Activated T-cell treated with anti-CD3 and anti-CD28 coated beads, Interleukin-2, amount 50 U/mL, for 72 hours (primary cell): ENCODE measurements at regions not wholly inside any gene's neighbourhood (a gene's known extent, or its start where the extent isn't known, plus 50 kb on each side); places are given as distances from the start of the nearest gene placed in this dataset.
"Not testable (repeated sequence)": the region's sequence is repeated elsewhere in the genome, so short reads cannot be mapped to it uniquely, and the experiment has no call there.

Source experiments
- ATAC-seq, 2 donors: fragments of 150-1000 bp; cut with Tn5 transposase; replicated peaks in 1 of 2; 2 replicates each; pipeline ENCODE4 v1.10.0; 2021; ENCODE audit warnings: moderate library complexity in 2 of 2, mild to moderate bottlenecking in 1 of 2
- DNase-seq, 2 donors: peaks; one replicate each; pipeline ENCODE4 v3.0.0; 2021 to 2022; ENCODE audit warnings: mixed read lengths in 1 of 2
- H3K27ac Mint-ChIP-seq: one replicate; pipeline ENCODE4 v1.8.0; 2022; ENCODE audit warnings: mild to moderate bottlenecking, moderate library complexity, mixed read lengths
- H3K27me3 Mint-ChIP-seq: one replicate; pipeline ENCODE4 v1.8.0; 2022; ENCODE audit warnings: low read depth, mixed read lengths
- H3K36me3 Mint-ChIP-seq, 2 donors: one replicate each; pipeline ENCODE4 v1.8.0; 2022; ENCODE audit warnings: mixed read lengths in 2 of 2, mild to moderate bottlenecking in 1 of 2; ENCODE audit not compliant: insufficient read depth in 2 of 2
- H3K4me1 Mint-ChIP-seq: one replicate; pipeline ENCODE4 v1.8.0; 2022; ENCODE audit warnings: low read depth, mixed read lengths
- H3K4me3 Mint-ChIP-seq, 2 donors: one replicate each; pipeline ENCODE4 v1.8.0; 2022; ENCODE audit warnings: mild to moderate bottlenecking in 2 of 2, mixed read lengths in 2 of 2, moderate library complexity in 2 of 2
- H3K9me3 Mint-ChIP-seq, 2 donors: one replicate each; pipeline ENCODE4 v1.8.0; 2022; ENCODE audit warnings: mixed read lengths in 2 of 2

GRCh38 chr14:49105956-49106355, 480.2 kb downstream of the RPS29 start:
- Mint-ChIP-seq H3K27me3 (no peaks in the 10 kb centered on the region), H3K9me3 (peaks cover 1 to 2% of the 10 kb centered on the region in 2 donors), H3K27ac (no peak overlapping the region), H3K36me3 (no peaks in the 10 kb centered on the region), H3K4me1 (no peaks in the 10 kb centered on the region), H3K4me3 (no peak overlapping the region)
- ATAC-seq (no peak), DNase-seq (no peak)

- no peak for ATAC-seq
- Mint-ChIP-seq H3K4me3 (no peak overlapping the region), H3K27me3 (no peaks in the 10 kb centered on the region), H3K36me3 (no peaks in the 10 kb centered on the region), H3K9me3 (peaks cover 1 to 2% of the 10 kb centered on the region in 2 donors), H3K4me1 (no peaks in the 10 kb centered on the region), H3K27ac (no peak overlapping the region)
- no peak for DNase-seq
Measured at GRCh38 chr14:49105512-49105911, 480.7 kb downstream of the RPS29 start.

GRCh38 chr14:49092345-49092744, 493.8 kb downstream of the RPS29 start:
- no peak overlapping the region for H3K4me3 Mint-ChIP-seq
- DNase-seq (no peak), ATAC-seq (no peak)
- H3K4me1 Mint-ChIP-seq: no peaks in the 10 kb centered on the region
- H3K27ac Mint-ChIP-seq: no peak overlapping the region
- no peaks in the 10 kb centered on the region for H3K36me3 Mint-ChIP-seq
- H3K9me3 Mint-ChIP-seq: no peaks in the 10 kb centered on the region
- no peaks in the 10 kb centered on the region for H3K27me3 Mint-ChIP-seq

GRCh38 chr14:49089107-49089506, 497.1 kb downstream of the RPS29 start:
- Mint-ChIP-seq H3K9me3 (no peaks in the 10 kb centered on the region), H3K27me3 (no peaks in the 10 kb centered on the region), H3K4me1 (no peaks in the 10 kb centered on the region), H3K36me3 (no peaks in the 10 kb centered on the region), H3K27ac (no peak overlapping the region), H3K4me3 (no peak overlapping the region)
- DNase-seq: no peak
- ATAC-seq: no peak

- H3K4me1 Mint-ChIP-seq, H3K27ac Mint-ChIP-seq, H3K4me3 Mint-ChIP-seq, H3K27me3 Mint-ChIP-seq, H3K9me3 Mint-ChIP-seq, H3K36me3 Mint-ChIP-seq, DNase-seq, ATAC-seq: not testable (repeated sequence)
Measured at GRCh38 chr14:49073292-49073691, 512.9 kb downstream of the RPS29 start.

DNA sequence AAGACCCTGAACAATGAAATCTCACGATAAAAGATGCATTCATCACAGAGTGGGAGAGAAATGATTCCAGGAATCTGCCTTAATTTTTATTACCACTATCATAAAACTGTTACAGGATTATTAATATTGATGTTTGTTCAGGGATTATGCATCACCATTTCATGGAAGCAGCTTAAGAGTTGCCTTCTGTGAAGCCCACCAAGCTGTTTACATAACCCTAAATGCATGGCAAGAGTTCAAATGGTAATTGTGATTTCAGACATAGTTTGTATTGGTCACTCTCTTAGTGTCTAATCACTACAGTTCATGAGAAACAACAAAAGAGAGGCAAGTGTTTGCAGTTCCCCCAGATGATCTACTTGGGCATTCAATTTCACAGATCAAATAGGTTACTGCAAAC, 527.7 kb downstream of the RPS29 start:
- H3K27me3 Mint-ChIP-seq: no peaks in the 10 kb centered on the region
- ATAC-seq (no peak), DNase-seq (no peak)
- no peak overlapping the region for H3K4me3 Mint-ChIP-seq
- H3K4me1 Mint-ChIP-seq: no peaks in the 10 kb centered on the region
- no peaks in the 10 kb centered on the region for H3K36me3 Mint-ChIP-seq
- H3K9me3 Mint-ChIP-seq: peaks cover 1 to 2% of the 10 kb centered on the region in 2 donors
- no peak overlapping the region for H3K27ac Mint-ChIP-seq

- ATAC-seq (no peak), DNase-seq (no peak)
- Mint-ChIP-seq H3K27ac (no peak overlapping the region), H3K4me1 (no peaks in the 10 kb centered on the region), H3K36me3 (no peaks in the 10 kb centered on the region), H3K27me3 (no peaks in the 10 kb centered on the region), H3K4me3 (no peak overlapping the region), H3K9me3 (peaks cover 1 to 2% of the 10 kb centered on the region in 2 donors)
Measured at GRCh38 chr14:49057838-49058510, 528.2 kb downstream of the RPS29 start.

DNA sequence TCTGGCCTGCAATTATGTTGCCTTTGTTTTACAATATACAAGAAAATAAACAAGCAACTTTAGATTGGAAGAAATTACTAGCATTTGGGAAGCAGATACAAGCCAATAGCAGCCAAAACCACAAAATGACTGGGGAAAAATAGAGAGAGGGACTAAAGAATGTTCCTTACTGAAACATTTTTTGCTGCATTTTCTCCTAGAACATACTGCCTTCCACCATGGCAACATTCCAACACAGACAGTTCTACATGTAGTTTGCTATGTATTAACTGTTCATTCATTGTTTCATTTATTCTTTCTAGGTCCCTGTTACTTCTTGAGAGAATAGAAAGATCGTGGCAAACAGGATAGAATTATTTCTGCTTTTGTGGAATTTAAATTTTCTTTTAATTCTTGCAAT, 530.2 kb downstream of the RPS29 start:
- Mint-ChIP-seq H3K27ac (no peak overlapping the region), H3K36me3 (no peaks in the 10 kb centered on the region), H3K4me1 (no peaks in the 10 kb centered on the region), H3K4me3 (no peak overlapping the region), H3K27me3 (no peaks in the 10 kb centered on the region), H3K9me3 (no peaks in the 10 kb centered on the region)
- no peak for ATAC-seq
- DNase-seq: no peak

- no peak for DNase-seq
- no peaks in the 10 kb centered on the region for H3K36me3 Mint-ChIP-seq
- H3K4me3 Mint-ChIP-seq: no peak overlapping the region
Measured at GRCh38 chr14:49052521-49052920, 533.7 kb downstream of the RPS29 start.

DNA sequence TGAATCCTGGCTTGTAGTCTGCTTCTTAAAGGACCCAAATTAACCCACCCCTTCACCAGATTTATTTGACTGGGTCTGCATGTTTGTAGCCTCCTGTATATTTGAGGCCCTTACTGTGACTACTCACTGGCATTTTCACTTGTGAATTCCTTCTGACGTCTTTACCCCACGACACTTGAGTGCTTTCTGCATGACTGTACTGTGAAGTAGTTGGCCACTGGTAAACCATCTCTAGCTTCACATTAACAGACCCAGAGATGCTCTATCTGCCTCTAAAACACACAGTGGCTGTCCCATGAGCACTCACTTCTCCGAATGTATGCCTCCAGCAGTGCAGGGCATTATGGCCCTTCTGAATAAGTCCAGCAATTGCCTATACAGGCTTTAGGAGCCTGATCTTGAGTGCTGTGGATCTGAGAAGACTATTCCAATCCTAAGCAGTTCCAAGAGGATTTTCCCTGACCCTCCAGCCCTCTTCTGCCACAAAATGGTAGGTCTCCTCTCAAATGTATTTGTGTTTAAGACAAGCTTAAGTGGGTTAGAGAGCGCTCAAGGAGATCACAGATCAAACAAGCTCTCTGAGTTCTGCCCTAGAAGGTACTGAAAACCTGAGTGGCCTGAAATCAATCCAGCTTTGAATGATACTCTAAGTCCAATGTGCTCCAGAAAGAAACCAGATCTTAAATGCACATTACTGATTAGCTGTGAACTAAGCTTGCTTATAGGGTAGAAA, 534.7 kb downstream of the RPS29 start:
- Mint-ChIP-seq H3K4me3 (no peak overlapping the region), H3K9me3 (peaks cover 0 to 2% of the 10 kb centered on the region in 2 donors), H3K27ac (no peak overlapping the region), H3K4me1 (no peaks in the 10 kb centered on the region), H3K36me3 (no peaks in the 10 kb centered on the region), H3K27me3 (no peaks in the 10 kb centered on the region)
- ATAC-seq (no peak), DNase-seq (no peak)

More at GRCh38 chr14:49052521-49052920, 533.7 kb downstream of the RPS29 start:
- Mint-ChIP-seq H3K9me3 (peaks cover 0 to 2% of the 10 kb centered on the region in 2 donors), H3K4me1 (no peaks in the 10 kb centered on the region), H3K27me3 (no peaks in the 10 kb centered on the region), H3K27ac (no peak overlapping the region)
- ATAC-seq: no peak

- H3K27ac Mint-ChIP-seq: no peak overlapping the region
- no peak for ATAC-seq
- no peak overlapping the region for H3K4me3 Mint-ChIP-seq
- no peaks in the 10 kb centered on the region for H3K36me3 Mint-ChIP-seq
- no peaks in the 10 kb centered on the region for H3K4me1 Mint-ChIP-seq
- no peak for DNase-seq
- H3K9me3 Mint-ChIP-seq: peaks cover 0 to 2% of the 10 kb centered on the region in 2 donors
- no peaks in the 10 kb centered on the region for H3K27me3 Mint-ChIP-seq
Measured at GRCh38 chr14:49050822-49051221, 535.4 kb downstream of the RPS29 start.

- Mint-ChIP-seq H3K4me3 (no peak overlapping the region), H3K27ac (no peak overlapping the region), H3K9me3 (peaks cover 0 to 2% of the 10 kb centered on the region in 2 donors), H3K27me3 (no peaks in the 10 kb centered on the region), H3K36me3 (no peaks in the 10 kb centered on the region), H3K4me1 (no peaks in the 10 kb centered on the region)
- DNase-seq (no peak), ATAC-seq (no peak)
Measured at GRCh38 chr14:49049711-49050110, 536.5 kb downstream of the RPS29 start.

- no peak for ATAC-seq
- H3K4me3 Mint-ChIP-seq: no peak overlapping the region
- peaks cover 0 to 2% of the 10 kb centered on the region in 2 donors for H3K9me3 Mint-ChIP-seq
- H3K36me3 Mint-ChIP-seq: no peaks in the 10 kb centered on the region
- DNase-seq: no peak
- H3K27ac Mint-ChIP-seq: no peak overlapping the region
- H3K27me3 Mint-ChIP-seq: no peaks in the 10 kb centered on the region
- H3K4me1 Mint-ChIP-seq: no peaks in the 10 kb centered on the region
Measured at GRCh38 chr14:49044981-49045380, 541.2 kb downstream of the RPS29 start.
